ENCODE measurements at regions not wholly inside any gene's neighbourhood (a gene's known extent, or its start where the extent isn't known, plus 50 kb on each side); places are given as distances from the start of the nearest gene placed in this dataset.

GRCh38 chr7:23972057-23972456 is 262.0 kb downstream of the STK31 start:
- no peak for TF ChIP-seq POLR2A (IDR thresholded peaks at IDR 0.05; ENCODE audit: low read depth, low read length)
- no peak for TF ChIP-seq CTCF (conservative IDR thresholded peaks at IDR 0.05; ENCODE audit: low read depth, low read length)
- TF ChIP-seq RAD21 (IDR thresholded peaks at IDR 0.05; ENCODE audit: low read length), result no peak

Measured in IMR-90 (cell line).